ENCODE measurements at regions not wholly inside any gene's neighbourhood (a gene's known extent, or its start where the extent isn't known, plus 50 kb on each side); places are given as distances from the start of the nearest gene placed in this dataset.

DNA sequence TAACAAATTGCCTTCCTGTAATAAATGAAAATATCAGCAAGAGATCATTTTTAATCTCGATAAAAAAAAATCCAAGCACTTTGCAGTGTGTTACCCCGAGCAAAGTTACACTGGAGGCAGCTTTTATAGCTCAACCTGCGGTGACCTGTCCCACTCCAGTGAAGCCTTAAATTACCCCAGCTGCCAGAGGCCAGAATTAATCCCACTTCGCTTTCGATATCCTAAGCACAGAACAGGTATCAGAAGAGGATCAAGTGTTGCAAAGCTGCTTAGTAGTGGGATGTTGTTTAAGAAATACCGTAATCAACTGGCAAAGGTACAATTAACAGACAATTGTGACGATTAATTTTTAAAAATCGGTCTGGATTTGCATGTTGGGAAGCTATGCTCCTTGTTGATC, 314.0 kb downstream of the AGTPBP1 start:
- no peaks in the 10 kb centered on the region for H3K27me3 ChIP-seq
- no peak overlapping the region for H3K4me3 ChIP-seq
- TF ChIP-seq, protein P1, sequence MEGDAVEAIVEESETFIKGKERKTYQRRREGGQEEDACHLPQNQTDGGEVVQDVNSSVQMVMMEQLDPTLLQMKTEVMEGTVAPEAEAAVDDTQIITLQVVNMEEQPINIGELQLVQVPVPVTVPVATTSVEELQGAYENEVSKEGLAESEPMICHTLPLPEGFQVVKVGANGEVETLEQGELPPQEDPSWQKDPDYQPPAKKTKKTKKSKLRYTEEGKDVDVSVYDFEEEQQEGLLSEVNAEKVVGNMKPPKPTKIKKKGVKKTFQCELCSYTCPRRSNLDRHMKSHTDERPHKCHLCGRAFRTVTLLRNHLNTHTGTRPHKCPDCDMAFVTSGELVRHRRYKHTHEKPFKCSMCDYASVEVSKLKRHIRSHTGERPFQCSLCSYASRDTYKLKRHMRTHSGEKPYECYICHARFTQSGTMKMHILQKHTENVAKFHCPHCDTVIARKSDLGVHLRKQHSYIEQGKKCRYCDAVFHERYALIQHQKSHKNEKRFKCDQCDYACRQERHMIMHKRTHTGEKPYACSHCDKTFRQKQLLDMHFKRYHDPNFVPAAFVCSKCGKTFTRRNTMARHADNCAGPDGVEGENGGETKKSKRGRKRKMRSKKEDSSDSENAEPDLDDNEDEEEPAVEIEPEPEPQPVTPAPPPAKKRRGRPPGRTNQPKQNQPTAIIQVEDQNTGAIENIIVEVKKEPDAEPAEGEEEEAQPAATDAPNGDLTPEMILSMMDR (IDR thresholded peaks at IDR 0.05) = no peak
- H3K27ac ChIP-seq = no peak overlapping the region
- no peaks in the 10 kb centered on the region for H3K36me3 ChIP-seq
- no peaks in the 10 kb centered on the region for H3K9me3 ChIP-seq
- intact Hi-C loops (cut with DNase I) = no loop called here
- no peak for DNase-seq (ENCODE audit: low spot score in 2 of 2)
- no peaks in the 10 kb centered on the region for H3K4me1 ChIP-seq

DNA sequence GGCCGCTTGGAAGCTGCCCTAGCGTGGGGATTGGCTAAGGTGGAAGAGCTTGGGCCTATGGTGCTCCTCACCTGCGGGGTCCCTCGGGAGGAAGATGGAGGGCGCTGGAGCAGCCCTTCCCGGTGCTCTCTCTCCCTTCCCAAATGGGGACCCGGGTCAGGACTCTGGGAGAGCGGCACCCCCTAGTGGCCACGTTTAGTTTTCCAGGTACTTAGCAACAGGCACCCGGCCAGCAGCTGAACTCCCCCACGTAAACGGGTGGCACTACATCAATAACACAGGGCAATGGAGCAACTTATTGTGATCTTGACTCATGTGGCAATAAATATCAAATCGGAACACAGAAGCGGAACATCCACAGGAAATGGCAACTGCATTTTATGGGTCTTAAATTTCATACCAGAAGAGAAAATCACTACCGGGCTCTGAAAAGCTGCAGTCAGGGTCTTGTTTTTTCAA, 316.6 kb downstream of the AGTPBP1 start:
- no peak overlapping the region for H3K27ac ChIP-seq
- H3K27me3 ChIP-seq = no peaks in the 10 kb centered on the region
- peak in 1 of 2 donors; percentile 71 for DNase-seq (ENCODE audit: low spot score in 2 of 2)
- no peaks in the 10 kb centered on the region for H3K36me3 ChIP-seq
- intact Hi-C loops (cut with DNase I) = no loop called here
- TF ChIP-seq, protein P1 (IDR thresholded peaks at IDR 0.05) = peak in 2 of 3 experiments; percentile 8 to 32
- H3K4me3 ChIP-seq = no peak overlapping the region
- H3K4me1 ChIP-seq = no peaks in the 10 kb centered on the region
- H3K9me3 ChIP-seq = no peaks in the 10 kb centered on the region

DNA sequence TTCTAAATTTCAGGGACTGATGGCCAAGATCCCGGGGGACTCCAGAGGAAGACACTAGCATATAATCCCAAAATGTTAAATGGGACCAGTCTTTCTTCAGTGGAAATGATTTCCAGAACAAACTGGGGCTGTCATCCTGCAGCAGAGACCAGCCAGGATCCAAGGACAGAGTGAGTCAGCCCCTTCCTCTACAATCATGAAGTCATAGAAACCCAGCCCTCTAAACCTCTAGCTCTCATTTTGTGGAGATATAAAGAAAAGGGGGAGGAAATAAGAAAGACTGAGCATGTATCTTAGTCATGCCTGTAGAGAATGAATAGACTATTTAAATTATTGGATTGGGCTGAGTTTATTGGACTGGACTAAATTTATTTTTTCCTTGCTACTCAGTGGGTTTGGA, 318.3 kb downstream of the AGTPBP1 start:
- TF ChIP-seq, protein P1 (IDR thresholded peaks at IDR 0.05) = no peak
- intact Hi-C loops (cut with DNase I) = no loop called here
- Histone ChIP-seq H3K4me1 (no peaks in the 10 kb centered on the region), H3K27me3 (no peaks in the 10 kb centered on the region), H3K27ac (no peak overlapping the region), H3K4me3 (no peak overlapping the region), H3K9me3 (no peaks in the 10 kb centered on the region), H3K36me3 (no peaks in the 10 kb centered on the region)
- no peak for DNase-seq (ENCODE audit: low spot score in 2 of 2)

DNA sequence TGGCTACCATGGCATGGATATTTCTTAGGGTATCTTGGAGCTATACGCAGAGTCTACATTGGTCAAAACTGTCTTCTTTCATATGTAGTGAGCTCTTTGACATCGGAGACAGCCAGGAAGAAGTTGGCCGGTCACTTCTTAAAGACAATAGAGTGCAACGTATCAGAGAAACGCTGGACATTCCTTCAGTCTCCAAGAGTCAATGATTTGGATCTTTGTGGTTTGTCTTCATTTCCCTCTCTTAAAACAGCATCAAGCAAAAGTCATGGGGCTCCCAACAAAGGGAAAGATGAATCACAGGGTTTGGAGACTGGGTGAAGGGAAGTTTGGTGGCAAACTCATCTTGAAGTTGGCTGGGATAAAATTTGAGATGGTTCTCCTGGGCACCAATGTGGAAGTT, 320.1 kb downstream of the AGTPBP1 start:
- no peaks in the 10 kb centered on the region for H3K27me3 ChIP-seq
- H3K36me3 ChIP-seq = no peaks in the 10 kb centered on the region
- DNase-seq (ENCODE audit: low spot score in 2 of 2) = no peak
- intact Hi-C loops (cut with DNase I) = no loop called here
- no peaks in the 10 kb centered on the region for H3K9me3 ChIP-seq
- H3K4me3 ChIP-seq = no peak overlapping the region
- no peaks in the 10 kb centered on the region for H3K4me1 ChIP-seq
- TF ChIP-seq, protein P1 (IDR thresholded peaks at IDR 0.05) = no peak
- no peak overlapping the region for H3K27ac ChIP-seq

DNA sequence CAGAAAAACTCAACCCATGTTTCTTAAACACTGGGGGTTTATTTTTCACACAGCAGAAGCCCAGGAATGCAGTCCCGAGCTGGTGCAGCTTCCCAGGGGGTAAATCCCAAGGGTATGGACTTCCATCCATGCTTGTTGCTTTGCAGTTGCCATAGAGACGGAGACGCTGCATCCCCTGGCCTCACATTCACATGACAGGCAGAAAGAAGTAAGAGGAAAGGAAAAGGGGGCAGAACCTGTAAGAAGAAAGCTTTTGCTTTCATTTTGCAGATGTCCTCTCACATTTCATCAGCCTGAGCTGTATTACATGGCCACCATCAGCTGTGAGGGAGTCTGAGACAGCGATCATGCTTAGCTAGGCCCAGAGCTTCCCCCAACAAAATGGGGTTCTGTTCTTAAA, 321.0 kb downstream of the AGTPBP1 start:
- no peak for DNase-seq (ENCODE audit: low spot score in 2 of 2)
- Histone ChIP-seq H3K9me3 (no peaks in the 10 kb centered on the region), H3K4me1 (no peaks in the 10 kb centered on the region), H3K27me3 (no peaks in the 10 kb centered on the region), H3K36me3 (no peaks in the 10 kb centered on the region), H3K27ac (no peak overlapping the region), H3K4me3 (no peak overlapping the region)
- intact Hi-C loops (cut with DNase I) = no loop called here
- TF ChIP-seq, protein P1 (IDR thresholded peaks at IDR 0.05) = no peak

DNA sequence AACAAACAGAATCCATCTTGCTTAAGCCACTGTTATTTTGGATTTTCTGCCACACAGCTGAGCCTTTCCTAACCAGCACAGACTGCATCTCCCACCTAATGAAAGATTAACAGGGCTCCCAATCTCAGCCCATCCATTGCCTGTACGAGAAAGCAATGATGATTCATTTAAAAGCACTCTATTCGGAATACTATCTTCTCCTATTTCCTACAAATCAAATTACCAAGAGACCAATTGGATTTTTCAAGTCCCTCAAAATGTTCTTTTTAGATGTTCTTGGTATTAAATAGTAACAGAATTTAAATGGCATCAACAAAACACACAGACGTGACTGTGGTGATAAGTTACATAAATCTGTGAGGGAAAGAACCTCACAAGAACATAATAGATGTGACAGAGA, 324.1 kb downstream of the AGTPBP1 start:
- intact Hi-C loops (cut with DNase I) = no loop called here
- Histone ChIP-seq H3K4me3 (no peak overlapping the region), H3K9me3 (no peaks in the 10 kb centered on the region), H3K27ac (no peak overlapping the region), H3K4me1 (no peaks in the 10 kb centered on the region), H3K36me3 (no peaks in the 10 kb centered on the region), H3K27me3 (no peaks in the 10 kb centered on the region)
- TF ChIP-seq, protein P1 (IDR thresholded peaks at IDR 0.05) = no peak
- DNase-seq (ENCODE audit: low spot score in 2 of 2) = no peak
